Smooth muscle cell (in vitro differentiated cells): ENCODE measurements at regions not wholly inside any gene's neighbourhood (a gene's known extent, or its start where the extent isn't known, plus 50 kb on each side); places are given as distances from the start of the nearest gene placed in this dataset.

ENCODE experiments used
- DNase-seq: peaks from one replicate; lab custom pipeline; 2025; ENCODE audit not compliant: unreplicated experiment; lab: John Stamatoyannopoulos, UW
- H2AFZ ChIP-seq: fragments of 200-600 bp; sonication (generic); 2 replicates; pipeline ENCODE4 v1.6.0; 2016; ENCODE audit warnings: antibody characterized with exemption, low read depth, mild to moderate bottlenecking
- H3F3A ChIP-seq: fragments of 200-600 bp; sonication (generic); 2 replicates; pipeline ENCODE4 v1.6.0; 2017; ENCODE audit warnings: antibody characterized with exemption, low read depth
- H3K27ac ChIP-seq: fragments of 200-600 bp; sonication (generic); 2 replicates; pipeline ENCODE4 v1.5.1; 2016; ENCODE audit warnings: low read depth, mild to moderate bottlenecking
- H3K27me3 ChIP-seq: fragments of 200-600 bp; sonication (generic); 2 replicates; pipeline ENCODE4 v1.6.1; 2016; ENCODE audit warnings: low read depth, mild to moderate bottlenecking
- H3K36me3 ChIP-seq: fragments of 200-600 bp; sonication (generic); 2 replicates; pipeline ENCODE4 v1.5.1; 2016; ENCODE audit warnings: low read depth
- H3K4me1 ChIP-seq: fragments of 200-600 bp; sonication (generic); 2 replicates; pipeline ENCODE4 v1.5.1; 2016; ENCODE audit warnings: low read depth
- H3K4me2 ChIP-seq: fragments of 200-600 bp; sonication (generic); 2 replicates; pipeline ENCODE4 v1.6.0; 2016; ENCODE audit warnings: mild to moderate bottlenecking
- H3K4me3 ChIP-seq: fragments of 200-600 bp; sonication (generic); 2 replicates; pipeline ENCODE4 v1.5.1; 2016; ENCODE audit warnings: mild to moderate bottlenecking
- H3K79me2 ChIP-seq: fragments of 200-600 bp; sonication (generic); 2 replicates; pipeline ENCODE4 v1.6.0; 2016; ENCODE audit warnings: low read depth, mild to moderate bottlenecking
- H3K9ac ChIP-seq: fragments of 200-600 bp; sonication (generic); 2 replicates; pipeline ENCODE4 v1.6.0; 2016; ENCODE audit warnings: low read depth
- H3K9me3 ChIP-seq: fragments of 200-600 bp; sonication (generic); replicated peaks from 2 replicates; pipeline ENCODE4 v1.5.1; 2016; ENCODE audit warnings: low read depth
- H4K20me1 ChIP-seq: fragments of 200-600 bp; sonication (generic); 2 replicates; pipeline ENCODE4 v1.6.0; 2016; ENCODE audit warnings: low read depth
- WGBS: methylation state at CpG from one replicate; pipeline ENCODE4 v1.1.7; 2016; ENCODE audit warnings: low lambda C conversion rate; 5-methylcytosine and 5-hydroxymethylcytosine counted together
- TF ChIP-seq, protein P1 (sequence below): fragments of 200-600 bp; sonication (generic); IDR thresholded peaks from 2 replicates; pipeline ENCODE4 v1.5.1; 2017; ENCODE audit warnings: borderline replicate concordance, mild to moderate bottlenecking, antibody characterized with exemption; ENCODE audit not compliant: insufficient read depth, poor library complexity, severe bottlenecking

DNA sequence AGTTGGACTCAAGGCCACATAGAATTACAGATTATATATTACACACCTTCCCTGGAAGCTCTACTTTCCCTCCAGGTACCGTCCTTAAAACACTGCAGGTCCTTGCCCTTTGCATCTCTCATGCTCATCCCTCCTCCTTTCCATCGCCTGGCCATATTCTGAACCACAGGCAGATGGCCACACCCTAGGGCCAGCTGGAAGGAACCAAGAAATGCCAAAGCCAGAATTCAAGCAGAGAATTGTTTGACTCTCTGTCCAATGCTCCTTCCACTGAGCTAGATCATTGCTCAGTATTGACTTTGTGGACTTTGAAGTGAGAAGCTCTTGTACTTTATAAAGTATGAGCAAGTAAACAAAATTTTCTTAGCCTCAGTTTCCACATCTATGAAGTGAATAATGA, 170.3 kb upstream of the SLC24A5 start:
- no peak overlapping the region for H2AFZ ChIP-seq
- H3K79me2 ChIP-seq: no peaks in the 10 kb centered on the region
- TF ChIP-seq, protein P1, sequence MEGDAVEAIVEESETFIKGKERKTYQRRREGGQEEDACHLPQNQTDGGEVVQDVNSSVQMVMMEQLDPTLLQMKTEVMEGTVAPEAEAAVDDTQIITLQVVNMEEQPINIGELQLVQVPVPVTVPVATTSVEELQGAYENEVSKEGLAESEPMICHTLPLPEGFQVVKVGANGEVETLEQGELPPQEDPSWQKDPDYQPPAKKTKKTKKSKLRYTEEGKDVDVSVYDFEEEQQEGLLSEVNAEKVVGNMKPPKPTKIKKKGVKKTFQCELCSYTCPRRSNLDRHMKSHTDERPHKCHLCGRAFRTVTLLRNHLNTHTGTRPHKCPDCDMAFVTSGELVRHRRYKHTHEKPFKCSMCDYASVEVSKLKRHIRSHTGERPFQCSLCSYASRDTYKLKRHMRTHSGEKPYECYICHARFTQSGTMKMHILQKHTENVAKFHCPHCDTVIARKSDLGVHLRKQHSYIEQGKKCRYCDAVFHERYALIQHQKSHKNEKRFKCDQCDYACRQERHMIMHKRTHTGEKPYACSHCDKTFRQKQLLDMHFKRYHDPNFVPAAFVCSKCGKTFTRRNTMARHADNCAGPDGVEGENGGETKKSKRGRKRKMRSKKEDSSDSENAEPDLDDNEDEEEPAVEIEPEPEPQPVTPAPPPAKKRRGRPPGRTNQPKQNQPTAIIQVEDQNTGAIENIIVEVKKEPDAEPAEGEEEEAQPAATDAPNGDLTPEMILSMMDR: no peak
- no peaks in the 10 kb centered on the region for H4K20me1 ChIP-seq
- H3K4me1 ChIP-seq: peaks cover 6% of the 10 kb centered on the region
- no peak overlapping the region for H3K4me2 ChIP-seq
- no peak overlapping the region for H3K4me3 ChIP-seq
- H3K27ac ChIP-seq: no peak overlapping the region
- 80% methylated on average over 2 of the region's 2 CpGs for WGBS
- H3K27me3 ChIP-seq: no peaks in the 10 kb centered on the region
- no peaks in the 10 kb centered on the region for H3K9me3 ChIP-seq
- no peak overlapping the region for H3K9ac ChIP-seq
- no peak for DNase-seq
- no peaks in the 10 kb centered on the region for H3F3A ChIP-seq
- H3K36me3 ChIP-seq: no peaks in the 10 kb centered on the region

DNA sequence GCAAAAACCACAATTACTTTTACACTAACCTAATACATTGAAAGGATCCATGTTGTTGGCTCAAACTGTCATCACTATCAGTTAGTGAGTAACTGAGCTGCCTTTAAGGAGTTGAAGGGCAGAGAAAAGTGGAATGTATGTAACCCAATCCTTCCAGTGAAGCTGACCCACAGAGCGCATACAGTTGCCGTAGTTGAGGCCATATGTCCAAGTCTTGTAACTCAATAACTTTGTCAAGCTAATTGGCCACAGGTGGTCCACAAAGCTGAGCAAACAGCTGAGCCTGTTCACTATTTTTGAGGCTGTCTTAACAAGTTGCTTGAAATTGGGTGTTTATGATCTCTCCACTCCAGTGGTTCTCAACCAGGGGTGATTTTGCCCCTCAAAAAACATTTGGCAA, 169.0 kb upstream of the SLC24A5 start:
- Histone ChIP-seq H3K79me2 (no peaks in the 10 kb centered on the region), H3K4me3 (no peak overlapping the region), H3F3A (no peaks in the 10 kb centered on the region), H2AFZ (no peak overlapping the region), H4K20me1 (no peaks in the 10 kb centered on the region), H3K9me3 (no peaks in the 10 kb centered on the region), H3K27me3 (no peaks in the 10 kb centered on the region), H3K27ac (no peak overlapping the region), H3K9ac (no peak overlapping the region), H3K36me3 (no peaks in the 10 kb centered on the region), H3K4me1 (peaks cover 11% of the 10 kb centered on the region), H3K4me2 (no peak overlapping the region)
- DNase-seq: no peak
- 98% methylated on average over 2 of the region's 2 CpGs for whole genome bisulfite sequencing
- TF ChIP-seq, protein P1: no peak

DNA sequence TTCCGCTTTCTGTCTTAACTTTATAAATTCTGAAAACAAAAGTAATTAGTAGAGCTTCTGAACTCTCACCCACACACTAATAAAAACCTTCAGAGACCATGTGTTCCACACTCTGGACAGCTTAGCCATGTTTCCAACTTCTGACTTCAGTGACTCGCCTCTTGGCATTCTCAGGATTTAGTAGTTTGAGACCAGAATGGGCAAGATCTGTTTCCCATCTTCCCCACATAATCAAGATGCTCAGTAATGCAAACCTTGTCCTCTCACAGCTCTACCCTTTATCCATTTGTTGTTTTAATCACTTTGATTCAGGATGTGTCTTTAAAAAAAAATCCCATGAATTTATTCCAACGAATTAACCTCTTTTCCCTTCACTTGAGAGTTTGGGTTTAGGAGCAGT, 166.6 kb upstream of the SLC24A5 start:
- TF ChIP-seq, protein P1: no peak
- WGBS: 43% methylated on average over 3 of the region's 3 CpGs
- no peaks in the 10 kb centered on the region for H3F3A ChIP-seq

DNA sequence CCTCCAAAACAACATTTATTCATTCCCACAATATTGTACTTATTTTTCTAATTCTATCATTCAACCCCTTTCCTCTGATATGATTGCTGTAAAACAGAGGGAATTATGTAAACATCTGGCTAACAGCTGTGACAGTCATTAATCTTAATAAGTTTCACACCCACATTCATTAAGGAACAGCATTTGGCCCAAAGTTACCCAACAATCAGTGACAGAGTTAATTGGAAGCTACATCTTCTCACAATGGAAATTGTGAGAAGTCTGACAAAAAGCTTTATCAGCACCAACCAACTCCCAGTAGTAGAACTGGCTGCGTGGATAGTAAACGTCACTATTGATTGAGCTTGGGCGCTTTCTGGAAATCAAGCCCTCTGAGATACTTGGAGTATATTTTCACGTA, 165.8 kb upstream of the SLC24A5 start:
- Histone ChIP-seq H3K27me3 (no peaks in the 10 kb centered on the region), H3K4me3 (no peak overlapping the region), H3K27ac (no peak overlapping the region), H3K36me3 (no peaks in the 10 kb centered on the region), H4K20me1 (no peaks in the 10 kb centered on the region), H3K4me2 (no peak overlapping the region), H3K9ac (no peak overlapping the region), H3K4me1 (peaks cover 14% of the 10 kb centered on the region), H3K9me3 (no peaks in the 10 kb centered on the region), H3F3A (no peaks in the 10 kb centered on the region), H2AFZ (no peak overlapping the region), H3K79me2 (no peaks in the 10 kb centered on the region)
- 77% methylated on average over 4 of the region's 4 CpGs for WGBS
- DNase-seq: no peak
- TF ChIP-seq, protein P1: no peak

More for the DNA sequence above, 166.6 kb upstream of the SLC24A5 start:
- Histone ChIP-seq H4K20me1 (no peaks in the 10 kb centered on the region), H3K9ac (no peak overlapping the region), H3K4me3 (no peak overlapping the region), H3K9me3 (no peaks in the 10 kb centered on the region), H3K4me2 (no peak overlapping the region), H3K27ac (no peak overlapping the region), H3K36me3 (no peaks in the 10 kb centered on the region), H3K79me2 (no peaks in the 10 kb centered on the region), H3K27me3 (no peaks in the 10 kb centered on the region), H3K4me1 (peaks cover 11% of the 10 kb centered on the region), H2AFZ (no peak overlapping the region)
- DNase-seq: no peak
